Thoracic aorta (tissue), 2 donors: ENCODE measurements at regions not wholly inside any gene's neighbourhood (a gene's known extent, or its start where the extent isn't known, plus 50 kb on each side); places are given as distances from the start of the nearest gene placed in this dataset.

Experiments
- ATAC-seq: fragments of 150-250 bp; one replicate; pipeline ENCODE4 v1.8.0; 2017; ENCODE audit warnings: low read depth; ENCODE audit not compliant: insufficient number of reproducible peaks, low FRiP score
- DNase-seq: peaks from one replicate; pipeline ENCODE4 v3.0.0-alpha.2; 2020; ENCODE audit warnings: low spot score
- H3K27ac ChIP-seq, 2 donors: fragments of 200-600 bp; sonication (generic); 1 replicate in 1 of 2; 2 replicates in 1 of 2; pipeline ENCODE4 v1.5.1; 2016; ENCODE audit warnings: mild to moderate bottlenecking in 2 of 2, moderate library complexity in 2 of 2
- H3K27me3 ChIP-seq: fragments of 200-600 bp; sonication (generic); replicated peaks from 2 replicates; pipeline ENCODE4 v1.6.0; 2016; ENCODE audit warnings: mild to moderate bottlenecking; ENCODE audit not compliant: insufficient read depth
- H3K36me3 ChIP-seq: fragments of 200-600 bp; sonication (generic); one replicate; pipeline ENCODE4 v1.5.1; 2016
- H3K4me1 ChIP-seq, 2 donors: fragments of 200-600 bp; sonication (generic); 1 replicate in 1 of 2; 2 replicates in 1 of 2; pipeline versions ENCODE4 v1.5.1 to v1.6.0; 2016; ENCODE audit warnings: low read depth in 2 of 2, mild to moderate bottlenecking in 1 of 2; ENCODE audit not compliant: control insufficient read depth in 1 of 2
- H3K4me3 ChIP-seq: fragments of 200-600 bp; sonication (generic); 2 replicates; pipeline ENCODE4 v1.5.1; 2016; ENCODE audit warnings: mild to moderate bottlenecking
- H3K9me3 ChIP-seq: fragments of 200-600 bp; sonication (generic); 2 replicates; pipeline ENCODE4 v1.5.1; 2016
- CTCF ChIP-seq: fragments of 200-600 bp; sonication (generic); IDR thresholded peaks from one replicate; pipeline ENCODE4 v1.5.1; 2019; ENCODE audit warnings: antibody characterized with exemption

GRCh38 chr4:125459531-125459930 is 144.8 kb downstream of the FAT4 start:
- H3K4me1 ChIP-seq: no peaks in the 10 kb centered on the region
- no peak overlapping the region for H3K27ac ChIP-seq
- H3K27me3 ChIP-seq: no peaks in the 10 kb centered on the region
- H3K4me3 ChIP-seq: no peak overlapping the region
- TF ChIP-seq CTCF: no peak
- no peaks in the 10 kb centered on the region for H3K36me3 ChIP-seq
- no peak for ATAC-seq
- H3K9me3 ChIP-seq: no peaks in the 10 kb centered on the region
- DNase-seq: no peak

- no peak for ATAC-seq
- no peak for TF ChIP-seq CTCF
- no peak for DNase-seq
- no peaks in the 10 kb centered on the region for H3K9me3 ChIP-seq
- H3K36me3 ChIP-seq: no peaks in the 10 kb centered on the region
- H3K27me3 ChIP-seq: no peaks in the 10 kb centered on the region
- no peak overlapping the region for H3K27ac ChIP-seq
- no peak overlapping the region for H3K4me3 ChIP-seq
- H3K4me1 ChIP-seq: no peaks in the 10 kb centered on the region
Measured at GRCh38 chr4:125461676-125462363, 147.1 kb downstream of the FAT4 start.

GRCh38 chr4:125464146-125464545 is 149.4 kb downstream of the FAT4 start:
- ATAC-seq (no peak), DNase-seq (no peak)
- no peak overlapping the region for H3K27ac ChIP-seq
- H3K27me3 ChIP-seq: no peaks in the 10 kb centered on the region
- no peak for TF ChIP-seq CTCF
- H3K9me3 ChIP-seq: no peaks in the 10 kb centered on the region
- H3K4me3 ChIP-seq: no peak overlapping the region
- H3K4me1 ChIP-seq: peaks cover 5 to 6% of the 10 kb centered on the region in 2 donors
- no peaks in the 10 kb centered on the region for H3K36me3 ChIP-seq

- Histone ChIP-seq H3K36me3 (peaks cover 8% of the 10 kb centered on the region), H3K4me3 (no peak overlapping the region), H3K9me3 (no peaks in the 10 kb centered on the region), H3K27me3 (no peaks in the 10 kb centered on the region), H3K27ac (no peak overlapping the region), H3K4me1 (peaks cover 0 to 4% of the 10 kb centered on the region in 2 donors)
- no peak for DNase-seq
- ATAC-seq: no peak
- TF ChIP-seq CTCF: no peak
Measured at GRCh38 chr4:125481334-125482045, 166.7 kb downstream of the FAT4 start.

- no peak overlapping the region for H3K27ac ChIP-seq
- H3K9me3 ChIP-seq: no peaks in the 10 kb centered on the region
- H3K4me3 ChIP-seq: no peak overlapping the region
- H3K36me3 ChIP-seq: peaks cover 6% of the 10 kb centered on the region
- TF ChIP-seq CTCF: no peak
- H3K4me1 ChIP-seq: peaks cover 0 to 5% of the 10 kb centered on the region in 2 donors
- DNase-seq (no peak), ATAC-seq (no peak)
- no peaks in the 10 kb centered on the region for H3K27me3 ChIP-seq
Measured at GRCh38 chr4:125482822-125483221, 168.1 kb downstream of the FAT4 start.
